ENCODE measurements at regions not wholly inside any gene's neighbourhood (a gene's known extent, or its start where the extent isn't known, plus 50 kb on each side); places are given as distances from the start of the nearest gene placed in this dataset.

- Histone ChIP-seq H3K27ac (ENCODE audit: control insufficient read depth, insufficient read depth, low read length) (no peak overlapping the region), H3K79me2 (ENCODE audit: control insufficient read depth, insufficient read depth, low read length) (no peaks in the 10 kb centered on the region)
- no peak for FAIRE-seq
Observed at GRCh38 chr5:8831854-8832253, 714.0 kb downstream of the SEMA5A start.

GRCh38 chr5:8839361-8840055, 706.4 kb downstream of the SEMA5A start:
- Histone ChIP-seq H3K27ac (ENCODE audit: control insufficient read depth, insufficient read depth, low read length) (no peak overlapping the region), H3K9ac (ENCODE audit: control insufficient read depth, extremely low read depth, insufficient read depth, low read length) (no peak overlapping the region), H3K4me3 (ENCODE audit: control insufficient read depth in 2 of 3, extremely low read depth in 1 of 3, insufficient read depth in 2 of 3, low read depth in 1 of 3, low read length in 3 of 3) (no peak overlapping the region), H4K20me1 (ENCODE audit: control insufficient read depth, extremely low read depth, insufficient read depth, low read length) (no peaks in the 10 kb centered on the region), H3K4me1 (ENCODE audit: control insufficient read depth, extremely low read depth, insufficient read depth, low read length) (no peaks in the 10 kb centered on the region), H3K9me3 (ENCODE audit: control insufficient read depth, low read depth, low read length) (no peaks in the 10 kb centered on the region), H3K79me2 (ENCODE audit: control insufficient read depth, insufficient read depth, low read length) (no peaks in the 10 kb centered on the region), H3K9me1 (ENCODE audit: control insufficient read depth, extremely low read depth, insufficient read depth, low read length) (no peaks in the 10 kb centered on the region), H3K27me3 (ENCODE audit: control insufficient read depth, extremely low read depth, insufficient read depth, low read length) (no peaks in the 10 kb centered on the region), H3K4me2 (ENCODE audit: control insufficient read depth, extremely low read depth, insufficient read depth, low read depth, low read length) (no peak overlapping the region), H2AFZ (ENCODE audit: control insufficient read depth, low read length) (no peak overlapping the region), H3K36me3 (ENCODE audit: control insufficient read depth in 2 of 2, extremely low read depth in 1 of 2, insufficient read depth in 2 of 2, low read length in 2 of 2) (no peaks in the 10 kb centered on the region)
- FAIRE-seq (no peak), DNase-seq (ENCODE audit: low read depth, low spot score) (no peak)
- TF ChIP-seq EZH2 (IDR thresholded peaks at IDR 0.05; ENCODE audit: low read length) = no peak
- TF ChIP-seq CTCF (optimal IDR thresholded peaks at IDR 0.05 in 1 of 3, IDR thresholded peaks at IDR 0.05 in 1 of 3, conservative IDR thresholded peaks at IDR 0.05 in 1 of 3; ENCODE audit: extremely low read depth in 1 of 3, insufficient read depth in 2 of 3, low read length in 3 of 3) = no peak
- dilution Hi-C loops (cut with MboI; ENCODE audit: extremely low pct_ligation_motif_present, low sequenced_read_pairs) = no loop called here

More at GRCh38 chr5:8831854-8832253, 714.0 kb downstream of the SEMA5A start:
- DNase-seq (ENCODE audit: low read depth, low spot score) = no peak
- Histone ChIP-seq H3K4me3 (ENCODE audit: control insufficient read depth in 2 of 3, extremely low read depth in 1 of 3, insufficient read depth in 2 of 3, low read depth in 1 of 3, low read length in 3 of 3) (no peak overlapping the region), H3K4me1 (ENCODE audit: control insufficient read depth, extremely low read depth, insufficient read depth, low read length) (peaks cover 30% of the 10 kb centered on the region), H3K27me3 (ENCODE audit: control insufficient read depth, extremely low read depth, insufficient read depth, low read length) (no peaks in the 10 kb centered on the region), H3K9ac (ENCODE audit: control insufficient read depth, extremely low read depth, insufficient read depth, low read length) (no peak overlapping the region), H3K4me2 (ENCODE audit: control insufficient read depth, extremely low read depth, insufficient read depth, low read depth, low read length) (no peak overlapping the region), H3K9me1 (ENCODE audit: control insufficient read depth, extremely low read depth, insufficient read depth, low read length) (no peaks in the 10 kb centered on the region), H3K36me3 (ENCODE audit: control insufficient read depth in 2 of 2, extremely low read depth in 1 of 2, insufficient read depth in 2 of 2, low read length in 2 of 2) (no peaks in the 10 kb centered on the region), H3K9me3 (ENCODE audit: control insufficient read depth, low read depth, low read length) (no peaks in the 10 kb centered on the region), H4K20me1 (ENCODE audit: control insufficient read depth, extremely low read depth, insufficient read depth, low read length) (no peaks in the 10 kb centered on the region), H2AFZ (ENCODE audit: control insufficient read depth, low read length) (no peak overlapping the region)
- TF ChIP-seq EZH2 (IDR thresholded peaks at IDR 0.05; ENCODE audit: low read length) = no peak
- no peak for TF ChIP-seq CTCF (optimal IDR thresholded peaks at IDR 0.05 in 1 of 3, IDR thresholded peaks at IDR 0.05 in 1 of 3, conservative IDR thresholded peaks at IDR 0.05 in 1 of 3; ENCODE audit: extremely low read depth in 1 of 3, insufficient read depth in 2 of 3, low read length in 3 of 3)
- dilution Hi-C loops (cut with MboI; ENCODE audit: extremely low pct_ligation_motif_present, low sequenced_read_pairs) = no loop called here

Data from keratinocyte (primary cell).